ENCODE measurements at regions not wholly inside any gene's neighbourhood (a gene's known extent, or its start where the extent isn't known, plus 50 kb on each side); places are given as distances from the start of the nearest gene placed in this dataset.

DNA sequence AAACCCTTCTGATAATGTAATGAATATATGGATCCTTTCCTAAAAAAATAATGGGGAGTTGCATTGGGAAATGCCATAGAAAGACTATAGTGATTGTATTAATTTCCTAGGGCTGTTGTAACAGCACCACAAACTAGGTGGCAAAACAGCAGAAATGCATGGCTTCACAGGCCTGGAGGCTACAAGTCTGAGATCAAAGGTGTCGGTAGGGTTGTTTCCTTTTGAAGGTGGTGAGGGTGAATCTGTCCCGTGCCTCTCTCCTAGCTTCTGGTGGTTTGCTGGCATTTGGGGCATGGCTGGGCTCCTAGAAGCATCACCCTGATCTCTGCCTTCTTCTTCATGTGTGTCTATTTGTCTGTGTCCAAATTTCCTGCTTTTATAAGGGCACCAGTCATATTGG is 149.7 kb downstream of the INHBB start:
- Histone ChIP-seq H3K4me3 (ENCODE audit: insufficient read depth, low read depth, low read length) (no peak overlapping the region), H3K36me3 (replicated peaks; ENCODE audit: control insufficient read depth, insufficient read depth, low read length) (no peaks in the 10 kb centered on the region), H3K27me3 (ENCODE audit: control insufficient read depth, insufficient read depth, low read length) (no peaks in the 10 kb centered on the region; the same call in none of the 2 replicates)
- DNase-seq = no peak

DNA sequence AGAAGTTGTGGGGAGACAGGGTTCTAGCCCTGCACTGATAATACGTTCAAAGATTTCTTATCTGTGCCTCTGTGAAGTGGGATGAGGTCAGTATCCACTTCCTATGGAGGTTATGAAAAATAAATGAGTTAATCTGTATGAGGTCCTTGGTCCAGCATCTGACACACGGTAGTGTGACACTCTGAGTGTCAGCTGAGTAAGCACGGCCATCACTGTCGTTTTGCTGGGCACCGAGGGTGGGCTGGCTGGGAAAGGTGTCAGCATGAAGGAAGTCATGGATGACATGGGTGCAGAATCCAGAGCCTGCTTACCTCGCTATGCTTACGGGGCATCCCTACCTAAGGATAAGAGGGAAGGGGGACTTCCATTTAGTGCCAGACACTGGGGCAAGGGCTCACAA is 150.3 kb downstream of the INHBB start:
- no peak for DNase-seq
- no peak overlapping the region for H3K4me3 ChIP-seq (ENCODE audit: insufficient read depth, low read depth, low read length)
- no peaks in the 10 kb centered on the region; the same call in none of the 2 replicates for H3K27me3 ChIP-seq (ENCODE audit: control insufficient read depth, insufficient read depth, low read length)
- H3K36me3 ChIP-seq (replicated peaks; ENCODE audit: control insufficient read depth, insufficient read depth, low read length) = no peaks in the 10 kb centered on the region

DNA sequence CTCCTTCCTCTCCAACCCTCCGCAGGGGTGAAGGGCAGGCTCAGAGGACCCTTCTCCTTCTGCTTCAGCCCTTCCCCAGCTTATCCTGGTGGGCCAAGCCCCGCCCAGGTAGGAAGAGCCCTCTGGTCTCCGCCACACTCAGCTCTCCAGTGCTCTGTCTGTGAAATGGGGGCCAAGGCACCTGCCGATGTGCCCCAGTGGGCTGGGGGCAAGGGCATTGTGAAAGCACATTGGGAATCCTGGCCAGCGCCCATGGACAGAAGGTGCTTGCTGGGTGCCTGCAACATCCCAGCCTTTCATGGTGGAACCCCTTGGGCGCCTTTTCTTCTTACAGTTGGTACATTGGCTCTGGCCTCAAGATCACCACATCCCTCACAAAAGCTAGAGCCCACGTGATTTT is 150.8 kb downstream of the INHBB start:
- DNase-seq = no peak
- Histone ChIP-seq H3K36me3 (replicated peaks; ENCODE audit: control insufficient read depth, insufficient read depth, low read length) (no peaks in the 10 kb centered on the region), H3K4me3 (ENCODE audit: insufficient read depth, low read depth, low read length) (no peak overlapping the region), H3K27me3 (ENCODE audit: control insufficient read depth, insufficient read depth, low read length) (no peaks in the 10 kb centered on the region; the same call in none of the 2 replicates)

DNA sequence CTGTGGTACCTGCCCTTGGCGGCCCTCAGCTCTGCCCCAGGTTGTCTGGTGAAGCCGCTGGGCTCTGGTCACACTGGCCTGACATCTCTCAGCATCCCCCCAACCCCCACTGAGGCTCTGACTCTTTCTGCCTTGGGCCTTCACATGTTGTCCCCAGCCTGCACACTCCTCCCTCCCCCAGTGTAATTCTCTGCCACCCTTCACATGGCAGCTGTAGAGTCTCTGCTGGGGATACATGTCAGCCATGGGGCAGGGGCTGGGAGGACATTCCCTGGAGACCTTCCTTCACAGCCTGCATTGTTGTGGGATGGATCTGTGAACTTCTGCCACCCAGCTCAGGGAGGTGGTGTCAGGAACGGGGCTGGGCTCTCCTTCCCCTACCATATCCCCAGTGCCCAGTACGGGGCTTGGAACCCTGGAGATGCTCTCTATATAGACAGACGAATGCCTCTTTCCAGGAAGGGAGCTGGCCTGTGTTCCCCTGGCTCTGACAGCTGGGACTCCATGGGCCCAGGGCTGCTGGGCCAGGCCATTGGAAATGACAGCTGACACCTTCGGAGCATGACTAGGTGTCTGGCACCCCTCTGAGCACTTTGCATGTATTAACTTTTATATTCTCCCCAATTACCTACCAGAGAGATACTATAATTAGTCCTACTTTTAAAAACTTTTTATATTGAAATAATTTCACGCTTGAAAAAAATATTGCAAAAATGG is 151.5 kb downstream of the INHBB start:
- H3K27me3 ChIP-seq (ENCODE audit: control insufficient read depth, insufficient read depth, low read length) = no peaks in the 10 kb centered on the region; the same call in none of the 2 replicates
- DNase-seq = no peak

DNA sequence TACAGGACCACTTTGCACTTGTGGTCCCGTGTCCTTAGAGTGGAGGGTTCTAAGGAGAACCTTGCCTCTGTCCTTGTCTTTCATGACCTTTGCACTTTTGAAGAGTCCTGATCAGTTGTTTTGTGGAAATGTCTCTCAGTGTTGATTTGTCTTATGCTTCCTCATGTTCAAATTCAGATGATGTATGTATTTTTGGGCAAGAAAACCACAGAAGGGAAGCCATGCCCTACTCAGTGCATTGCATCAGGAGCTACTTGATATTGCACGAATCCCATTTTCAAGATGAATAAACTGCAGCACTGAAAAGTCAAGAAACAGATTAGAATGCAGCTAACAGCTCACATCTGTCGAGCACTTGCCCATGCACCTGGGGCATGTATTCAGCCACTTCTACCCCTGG is 152.2 kb downstream of the INHBB start:
- H3K27me3 ChIP-seq (ENCODE audit: control insufficient read depth, insufficient read depth, low read length) = no peaks in the 10 kb centered on the region; the same call in none of the 2 replicates
- no peak for DNase-seq
- no peaks in the 10 kb centered on the region for H3K36me3 ChIP-seq (replicated peaks; ENCODE audit: control insufficient read depth, insufficient read depth, low read length)
- H3K4me3 ChIP-seq (ENCODE audit: insufficient read depth, low read depth, low read length) = no peak overlapping the region

More for the DNA sequence above, 151.5 kb downstream of the INHBB start:
- Histone ChIP-seq H3K36me3 (replicated peaks; ENCODE audit: control insufficient read depth, insufficient read depth, low read length) (no peaks in the 10 kb centered on the region), H3K4me3 (ENCODE audit: insufficient read depth, low read depth, low read length) (no peak overlapping the region)

DNA sequence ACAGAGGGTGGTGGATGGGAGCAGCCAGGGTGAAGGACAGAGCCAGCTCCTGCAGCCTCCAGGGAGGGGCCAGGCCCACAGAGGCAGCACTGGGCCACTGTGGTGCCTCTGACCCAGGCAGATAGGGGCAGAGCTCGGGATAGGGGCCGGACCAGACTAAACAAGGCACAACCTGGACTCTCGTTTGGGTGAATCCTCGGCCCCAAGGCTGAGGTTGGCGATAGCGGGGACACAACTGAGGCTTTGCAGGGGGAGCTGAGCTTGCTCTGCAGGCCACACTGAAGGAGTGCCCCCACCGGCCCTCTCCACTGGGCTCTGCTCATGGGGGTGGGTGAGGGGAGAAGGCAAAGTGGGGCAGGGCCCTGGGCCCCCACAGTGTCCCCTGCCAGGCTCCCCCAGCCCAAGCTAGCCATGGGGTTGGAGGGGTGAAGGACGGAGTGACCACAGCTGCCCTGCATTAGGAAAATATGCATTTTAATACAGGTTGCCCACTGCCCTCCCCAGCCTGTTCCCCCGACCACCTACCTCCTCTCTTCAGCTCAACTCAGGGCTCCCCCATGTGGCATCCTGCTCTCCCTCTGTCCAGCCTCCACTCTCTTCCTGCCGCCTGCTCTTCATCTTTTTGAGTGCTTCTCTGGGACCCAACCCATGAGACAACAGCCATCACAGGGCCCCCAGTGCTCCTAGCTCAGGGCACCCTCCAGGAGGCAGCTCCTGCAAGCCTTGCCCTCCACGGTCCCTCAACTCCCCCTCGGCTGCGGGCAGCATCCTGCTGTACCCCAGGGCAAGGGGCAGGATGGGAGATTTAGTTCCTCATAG is 152.8 kb downstream of the INHBB start:
- Histone ChIP-seq H3K36me3 (replicated peaks; ENCODE audit: control insufficient read depth, insufficient read depth, low read length) (no peaks in the 10 kb centered on the region), H3K27me3 (ENCODE audit: control insufficient read depth, insufficient read depth, low read length) (no peaks in the 10 kb centered on the region; the same call in none of the 2 replicates), H3K4me3 (ENCODE audit: insufficient read depth, low read depth, low read length) (no peak overlapping the region)
- DNase-seq = peak; percentile 70

DNA sequence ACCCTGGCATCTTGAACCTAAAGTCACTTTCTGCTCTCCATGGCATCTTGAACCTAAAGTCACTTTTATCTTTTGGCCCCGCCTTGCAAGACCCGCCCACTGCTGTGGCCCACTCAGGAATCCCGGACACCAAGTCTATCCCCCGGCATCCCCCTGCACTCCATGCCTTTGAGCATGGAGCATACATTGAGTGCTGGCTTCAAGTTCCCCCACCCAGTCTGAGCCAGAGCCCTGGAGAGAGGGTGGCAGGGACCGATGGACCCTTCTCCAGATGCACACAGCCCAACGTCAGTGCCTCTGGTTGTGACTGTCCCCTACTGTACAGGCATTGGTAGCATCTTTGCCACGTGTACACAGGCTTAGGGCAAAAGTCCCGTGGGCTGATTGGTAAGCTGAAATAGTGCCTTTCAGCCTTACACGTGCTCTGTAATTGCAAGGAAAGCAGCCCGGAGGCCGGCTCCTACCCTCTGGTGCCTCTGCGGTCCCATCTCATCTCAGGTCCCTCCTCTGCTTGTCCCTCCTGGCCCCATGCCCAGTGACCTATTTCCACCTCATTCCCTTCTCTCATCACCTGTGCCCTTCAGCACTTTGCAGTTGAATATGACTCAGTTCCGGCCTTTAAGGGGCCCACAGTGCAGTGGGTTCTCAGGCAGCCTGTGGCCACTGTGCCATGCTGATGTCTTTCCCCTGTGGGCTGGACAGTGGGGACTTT is 154.0 kb downstream of the INHBB start:
- H3K4me3 ChIP-seq (ENCODE audit: insufficient read depth, low read depth, low read length) = no peak overlapping the region
- no peak for DNase-seq
- no peaks in the 10 kb centered on the region for H3K36me3 ChIP-seq (replicated peaks; ENCODE audit: control insufficient read depth, insufficient read depth, low read length)
- H3K27me3 ChIP-seq (ENCODE audit: control insufficient read depth, insufficient read depth, low read length) = no peaks in the 10 kb centered on the region; the same call in none of the 2 replicates

DNA sequence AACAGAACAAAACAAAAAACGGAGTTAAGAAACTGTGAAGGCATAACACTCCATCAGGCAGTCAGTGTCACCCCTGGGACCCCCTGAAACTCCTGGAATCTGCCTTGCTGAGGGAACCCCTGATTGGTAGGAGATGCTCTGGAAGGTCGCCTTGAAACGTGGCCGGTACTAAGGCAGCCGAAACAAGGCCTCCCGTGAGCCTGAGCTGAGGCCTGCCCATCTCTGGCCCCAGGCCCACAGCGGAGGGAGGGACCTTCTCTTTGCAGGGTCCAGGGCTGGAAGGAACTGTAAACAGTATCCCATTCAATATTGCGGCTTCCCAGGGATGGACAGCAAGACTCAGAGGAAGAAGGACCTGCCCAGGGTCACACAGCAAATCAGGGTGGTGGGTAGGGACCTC is 155.7 kb downstream of the INHBB start:
- no peak for DNase-seq
- no peaks in the 10 kb centered on the region; the same call in 1 of the 2 replicates for H3K27me3 ChIP-seq (ENCODE audit: control insufficient read depth, insufficient read depth, low read length)
- no peak overlapping the region for H3K4me3 ChIP-seq (ENCODE audit: insufficient read depth, low read depth, low read length)
- H3K36me3 ChIP-seq (replicated peaks; ENCODE audit: control insufficient read depth, insufficient read depth, low read length) = no peaks in the 10 kb centered on the region

DNA sequence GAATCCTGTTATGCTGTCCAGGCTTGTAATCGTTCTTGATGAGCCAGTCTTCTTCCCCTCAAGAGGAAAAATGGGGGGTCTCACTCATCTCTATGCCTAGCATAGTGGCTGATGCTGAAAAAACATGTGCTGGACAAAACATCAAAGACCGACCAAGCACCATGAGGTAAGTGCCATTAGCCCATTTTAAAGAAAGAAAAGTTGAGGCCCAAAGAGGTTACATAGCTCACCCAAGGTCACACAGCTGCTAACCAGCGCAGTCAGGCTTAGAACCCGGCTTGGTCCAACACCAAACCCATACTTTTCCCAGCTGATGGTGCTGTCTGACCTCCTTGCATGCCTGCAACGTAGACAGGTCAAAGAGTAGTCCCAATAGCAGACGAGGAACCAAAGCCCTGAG is 156.4 kb downstream of the INHBB start:
- Histone ChIP-seq H3K27me3 (ENCODE audit: control insufficient read depth, insufficient read depth, low read length) (no peaks in the 10 kb centered on the region; the same call in 1 of the 2 replicates), H3K36me3 (replicated peaks; ENCODE audit: control insufficient read depth, insufficient read depth, low read length) (no peaks in the 10 kb centered on the region), H3K4me3 (ENCODE audit: insufficient read depth, low read depth, low read length) (no peak overlapping the region)
- no peak for DNase-seq

DNA sequence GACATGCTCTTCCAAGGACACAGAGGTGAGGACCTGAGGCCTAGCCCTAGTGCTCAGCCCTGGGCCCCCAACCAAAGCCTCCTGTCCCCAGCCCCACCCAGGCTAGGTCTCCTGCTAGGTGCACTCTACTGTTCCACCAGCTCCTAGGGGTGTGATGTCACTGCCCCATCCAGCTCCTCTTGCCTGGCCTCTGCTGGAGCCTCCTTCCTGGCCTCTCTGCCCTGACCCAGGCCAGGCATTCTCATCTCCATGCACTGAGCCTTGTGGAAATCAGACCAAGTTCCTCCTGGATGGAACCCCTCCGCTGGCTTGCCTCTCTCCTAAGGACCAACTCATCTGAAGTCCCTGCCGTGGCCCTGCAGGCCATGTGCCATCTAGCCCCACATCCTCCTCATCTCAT is 156.8 kb downstream of the INHBB start:
- Histone ChIP-seq H3K4me3 (ENCODE audit: insufficient read depth, low read depth, low read length) (no peak overlapping the region), H3K27me3 (ENCODE audit: control insufficient read depth, insufficient read depth, low read length) (no peaks in the 10 kb centered on the region; the same call in 1 of the 2 replicates), H3K36me3 (replicated peaks; ENCODE audit: control insufficient read depth, insufficient read depth, low read length) (no peaks in the 10 kb centered on the region)
- no peak for DNase-seq

DNA sequence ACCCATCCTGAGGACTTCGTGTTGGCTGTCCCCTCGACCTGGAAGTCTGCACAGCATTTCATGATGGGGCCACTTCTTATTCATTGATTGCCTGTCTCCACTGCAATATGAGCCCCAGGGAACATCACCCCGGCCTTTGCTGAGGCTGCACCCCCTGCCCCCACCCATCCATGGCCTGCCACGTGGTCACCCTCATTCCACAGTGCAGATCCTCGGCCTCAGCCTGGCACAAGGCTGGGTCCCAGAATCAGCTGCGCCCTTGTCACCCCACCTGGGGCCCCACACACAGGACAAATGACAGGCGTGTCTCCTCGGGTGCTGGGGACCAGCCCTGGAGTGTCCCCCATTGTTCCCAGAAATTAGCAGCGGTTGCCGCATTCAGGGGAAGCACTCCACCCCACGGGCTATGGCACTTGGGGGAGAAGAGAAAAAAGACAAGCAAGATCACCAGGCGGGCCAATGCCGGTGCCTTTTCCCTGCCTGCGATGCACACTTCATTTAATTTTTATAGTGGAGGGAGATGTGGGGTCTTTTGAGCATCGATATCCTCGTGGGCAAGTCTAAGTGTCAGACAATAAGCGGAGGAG is 157.4 kb downstream of the INHBB start:
- DNase-seq = no peak
- H3K27me3 ChIP-seq (ENCODE audit: control insufficient read depth, insufficient read depth, low read length) = no peaks in the 10 kb centered on the region; the same call in 1 of the 2 replicates
- H3K4me3 ChIP-seq (ENCODE audit: insufficient read depth, low read depth, low read length) = no peak overlapping the region

DNA sequence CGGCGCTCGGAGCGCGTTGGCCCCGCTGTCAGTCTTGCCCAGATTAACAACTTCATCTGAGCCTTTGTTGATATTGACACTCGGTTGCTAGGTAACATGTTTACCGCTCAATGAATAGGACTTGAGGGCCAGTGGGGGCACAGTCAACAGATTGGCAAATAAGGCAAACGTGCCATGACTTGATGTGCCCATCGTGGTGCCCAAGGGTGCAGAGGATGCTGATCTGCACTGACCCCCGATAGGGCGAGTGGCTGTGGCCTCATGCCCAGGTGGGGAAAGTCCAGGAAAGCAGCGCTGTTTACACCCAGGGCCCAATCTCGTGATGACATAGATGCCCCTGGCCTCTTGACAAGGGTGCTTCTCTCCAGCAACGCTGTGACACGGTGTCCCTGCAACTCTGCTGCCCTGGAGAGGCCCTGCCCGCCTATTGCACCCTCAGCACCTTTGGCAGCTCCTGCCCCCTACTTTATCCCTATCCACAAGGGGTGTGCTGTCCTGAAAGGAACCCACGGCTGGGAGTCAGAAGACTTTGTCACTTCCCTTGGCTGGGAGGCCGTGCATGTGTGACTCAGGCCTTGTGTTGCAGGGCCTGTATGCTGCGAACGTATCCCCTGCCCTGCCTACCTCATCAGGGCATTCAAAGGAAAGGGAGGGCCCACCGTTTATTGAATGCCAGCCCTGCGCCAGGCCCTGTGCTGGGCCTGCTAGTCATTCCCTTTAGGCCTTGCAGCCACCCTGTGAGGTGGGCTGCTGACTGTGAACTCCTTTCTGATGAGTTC is 158.0 kb downstream of the INHBB start:
- peak; percentile 59 for DNase-seq
- H3K4me3 ChIP-seq (ENCODE audit: insufficient read depth, low read depth, low read length) = no peak overlapping the region
- H3K27me3 ChIP-seq (ENCODE audit: control insufficient read depth, insufficient read depth, low read length) = no peaks in the 10 kb centered on the region; the same call in 1 of the 2 replicates
- H3K36me3 ChIP-seq (replicated peaks; ENCODE audit: control insufficient read depth, insufficient read depth, low read length) = no peaks in the 10 kb centered on the region

More for the DNA sequence above, 157.4 kb downstream of the INHBB start:
- H3K36me3 ChIP-seq (replicated peaks; ENCODE audit: control insufficient read depth, insufficient read depth, low read length) = no peaks in the 10 kb centered on the region

DNA sequence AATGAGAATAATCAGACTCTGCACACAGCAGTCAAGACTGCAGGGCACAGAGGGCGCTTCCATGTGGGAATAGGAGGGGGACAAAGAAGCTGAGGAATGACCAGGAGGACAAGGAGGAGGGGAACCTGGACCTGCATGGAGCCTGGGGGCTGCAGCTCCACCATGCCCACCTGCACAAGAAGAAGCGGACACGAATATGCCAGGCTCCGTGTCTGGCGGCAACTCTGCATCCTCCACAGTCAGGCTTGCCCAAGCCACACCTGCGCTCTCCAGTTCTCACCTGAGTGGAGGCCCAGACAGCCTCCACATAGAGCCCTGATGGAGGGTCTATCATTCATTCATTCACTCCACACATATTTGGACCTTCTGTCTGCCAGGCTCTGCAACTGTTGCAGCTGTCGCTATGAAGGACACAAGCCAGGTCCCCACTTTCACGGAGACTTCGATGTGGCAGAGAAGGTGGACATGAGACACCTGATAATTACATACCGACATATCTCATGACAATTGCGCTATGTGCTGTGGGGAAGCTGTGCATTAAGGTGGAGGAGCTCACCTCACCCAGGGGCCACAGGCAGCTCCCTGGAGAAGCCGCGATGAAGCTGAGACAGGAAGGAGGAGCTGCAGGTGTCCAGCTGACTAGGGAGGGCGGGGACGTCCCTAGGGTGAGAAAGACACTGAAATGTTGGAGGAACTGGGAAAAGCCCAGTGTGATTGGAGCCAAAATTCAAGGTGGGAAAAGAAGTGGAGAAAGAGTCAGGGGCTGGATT is 159.2 kb downstream of the INHBB start:
- H3K27me3 ChIP-seq (ENCODE audit: control insufficient read depth, insufficient read depth, low read length) = no peaks in the 10 kb centered on the region; the same call in 1 of the 2 replicates
- H3K4me3 ChIP-seq (ENCODE audit: insufficient read depth, low read depth, low read length) = no peak overlapping the region
- no peak for DNase-seq
- H3K36me3 ChIP-seq (replicated peaks; ENCODE audit: control insufficient read depth, insufficient read depth, low read length) = no peaks in the 10 kb centered on the region

Data from H7 (cell line).